GM18861 (cell line): ENCODE measurements at regions not wholly inside any gene's neighbourhood (a gene's known extent, or its start where the extent isn't known, plus 50 kb on each side); places are given as distances from the start of the nearest gene placed in this dataset.
"Not testable (repeated sequence)": the region's sequence is repeated elsewhere in the genome, so short reads cannot be mapped to it uniquely, and the experiment has no call there.

Experiments used
- ATAC-seq: cut with Tn5 transposase; IDR thresholded peaks from one replicate; pipeline ENCODE4 v1.9.1; 2021; ENCODE audit not compliant: unreplicated experiment

DNA sequence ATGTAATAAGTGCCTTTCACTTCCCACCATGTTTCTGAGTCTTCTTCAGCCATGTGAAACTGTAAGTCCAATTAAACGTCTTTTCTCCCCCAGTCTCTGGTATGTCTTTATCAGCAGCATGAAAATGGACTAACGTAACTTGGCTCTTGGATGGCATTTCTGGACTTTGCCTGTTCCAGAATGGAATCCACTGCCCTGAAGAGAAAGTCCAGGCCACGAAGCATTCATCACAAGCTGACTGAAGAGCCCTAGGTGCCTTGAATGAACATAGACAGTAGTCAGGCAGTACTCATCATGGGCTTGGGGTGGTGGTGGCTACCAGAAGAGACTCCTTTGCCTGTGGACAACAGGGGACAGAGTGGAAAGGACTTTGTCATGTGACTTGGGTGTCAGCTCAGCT, 1505.0 kb downstream of the SI start:
- ATAC-seq = no peak

DNA sequence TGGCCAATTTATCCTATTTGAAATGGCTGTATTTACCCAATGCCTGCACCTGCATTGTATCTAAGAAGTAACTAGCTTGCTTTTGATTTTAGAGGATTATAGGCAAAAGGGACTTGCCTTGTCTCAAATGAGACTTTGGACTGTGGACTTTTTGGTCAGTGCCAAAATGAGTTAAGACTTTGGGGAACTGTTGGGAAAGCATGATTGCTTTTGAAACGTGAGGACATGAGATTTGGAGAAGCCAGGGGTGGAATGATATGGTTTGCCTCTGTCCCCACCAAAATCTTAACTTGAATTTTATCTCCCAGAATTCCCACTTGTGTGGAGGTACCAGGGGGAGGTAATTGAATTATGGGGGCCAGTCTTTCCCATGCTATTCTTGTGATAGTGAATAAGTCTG, 1505.4 kb downstream of the SI start:
- ATAC-seq = no peak

DNA sequence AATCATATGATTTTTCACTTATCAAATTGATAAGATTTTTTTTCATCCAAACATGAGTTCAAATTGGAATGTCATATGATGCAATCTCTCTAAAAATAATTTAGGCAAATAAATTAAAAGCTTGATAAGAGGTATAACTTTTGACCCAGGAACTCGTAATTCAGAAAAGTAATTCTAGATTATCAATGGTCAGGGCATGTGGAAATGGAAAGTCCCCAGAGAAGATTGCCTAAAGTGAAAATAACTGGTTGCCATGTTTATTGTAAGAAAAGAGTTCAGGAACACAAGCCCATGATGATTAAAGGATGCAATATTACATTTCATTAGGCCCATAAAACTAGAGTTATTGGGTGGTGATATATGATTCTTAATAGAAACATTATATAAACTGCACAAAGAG, 1514.8 kb downstream of the SI start:
- ATAC-seq = no peak

DNA sequence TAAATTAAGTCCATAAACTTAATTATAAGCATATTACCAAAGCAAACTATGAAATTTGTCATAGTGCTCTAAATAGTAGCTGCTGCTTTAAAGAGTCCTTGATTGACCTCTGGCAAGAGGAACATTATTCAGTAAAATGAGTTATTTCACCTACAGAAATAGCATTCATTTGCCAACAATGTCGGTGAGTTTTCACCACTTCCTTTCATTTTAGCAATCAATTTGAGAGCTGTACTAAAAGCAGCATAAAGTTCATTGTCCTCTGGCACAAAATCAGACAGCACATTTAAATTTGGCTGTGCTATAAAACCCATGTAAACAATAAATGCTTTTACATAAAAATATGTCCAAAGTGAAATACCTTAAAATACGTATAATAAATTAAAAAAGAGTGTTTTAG, 1515.7 kb downstream of the SI start:
- ATAC-seq = no peak

DNA sequence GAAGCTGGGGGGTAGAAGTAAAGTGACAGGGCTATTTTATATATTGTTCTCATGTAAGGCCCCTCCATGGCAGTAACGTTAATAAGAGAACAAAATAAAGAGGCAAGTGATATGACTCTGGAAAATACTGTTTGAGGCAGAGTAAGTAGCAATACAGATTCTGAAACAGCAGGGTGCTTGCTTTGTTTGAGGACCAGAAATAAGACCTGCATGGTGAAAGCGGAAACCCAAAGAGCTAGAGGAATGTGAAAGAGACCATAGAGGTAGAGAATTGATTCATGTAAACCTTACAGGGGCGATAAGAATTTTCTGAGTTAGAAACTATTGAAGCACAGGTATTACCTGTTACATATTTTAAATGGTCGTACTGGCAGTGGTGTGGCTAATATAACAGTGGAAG, 1517.1 kb downstream of the SI start:
- ATAC-seq = no peak

DNA sequence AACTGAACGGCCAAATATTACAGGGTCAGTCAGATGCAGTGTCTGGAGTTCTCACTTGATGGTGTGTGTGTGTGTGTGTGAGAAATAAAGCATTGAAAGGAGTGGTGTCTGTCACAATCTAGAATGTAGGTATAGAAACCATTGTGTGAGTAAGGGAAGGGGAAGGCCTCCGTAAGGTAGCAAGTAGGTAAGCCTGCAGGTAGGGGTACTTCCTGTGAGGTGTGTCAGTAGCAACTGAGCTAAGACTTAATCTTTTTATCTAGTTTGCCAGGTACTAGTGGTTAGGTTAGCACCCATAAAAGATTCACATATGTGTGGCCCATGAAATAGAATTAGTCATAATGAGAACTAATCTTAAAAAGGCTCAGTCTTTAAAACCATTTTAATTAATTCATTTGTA, 1517.8 kb downstream of the SI start:
- no peak for ATAC-seq

DNA sequence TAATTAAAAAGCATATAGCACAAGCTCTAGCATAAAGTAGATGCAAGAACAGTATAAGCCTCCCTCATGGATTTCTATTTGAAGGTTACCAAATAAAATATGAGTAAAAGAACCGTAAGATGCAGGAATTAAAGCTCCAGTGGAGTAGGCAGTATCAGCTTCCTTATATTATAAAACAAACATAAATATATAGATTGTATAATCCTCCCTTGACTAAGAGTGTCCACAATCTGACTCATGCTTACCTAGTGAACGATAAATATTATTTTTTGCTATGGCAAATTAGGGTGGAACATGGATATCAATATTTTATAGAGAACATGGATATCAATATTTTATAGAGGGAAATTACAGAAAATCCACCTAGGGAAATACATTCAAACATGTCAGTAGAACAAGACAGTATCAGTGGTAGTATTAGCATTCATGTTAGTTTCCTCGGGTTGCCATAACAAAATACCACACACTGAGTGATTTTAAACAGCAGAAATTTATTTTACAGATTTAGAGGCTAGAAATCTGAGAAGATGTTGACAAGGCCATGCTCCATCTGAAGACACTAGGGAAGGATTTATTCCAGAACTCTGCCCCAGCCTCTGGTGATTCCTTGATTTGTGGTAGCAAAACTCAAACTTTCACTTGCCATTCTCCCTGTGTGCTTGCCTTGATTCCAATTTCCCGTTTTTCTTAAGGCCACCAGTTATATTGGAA, 1521.3 kb downstream of the SI start:
- no peak for ATAC-seq

DNA sequence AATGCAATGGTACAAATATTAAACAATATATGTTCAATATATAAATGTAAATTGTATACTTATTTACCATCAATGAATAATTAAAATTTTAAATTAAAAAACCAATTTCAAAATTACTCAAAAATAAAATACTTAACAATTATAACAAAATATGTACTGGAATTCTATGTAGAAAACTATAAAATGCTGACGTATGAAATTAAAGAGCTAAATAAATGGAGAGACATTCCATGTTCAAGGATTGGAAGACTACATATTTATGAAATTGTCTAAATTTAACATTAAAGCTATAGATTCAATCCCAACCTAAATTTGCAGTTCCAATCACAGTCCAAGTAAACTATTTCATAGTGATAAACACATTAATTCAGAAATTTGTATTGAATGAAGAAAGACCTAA, 1522.4 kb downstream of the SI start:
- ATAC-seq = no peak

DNA sequence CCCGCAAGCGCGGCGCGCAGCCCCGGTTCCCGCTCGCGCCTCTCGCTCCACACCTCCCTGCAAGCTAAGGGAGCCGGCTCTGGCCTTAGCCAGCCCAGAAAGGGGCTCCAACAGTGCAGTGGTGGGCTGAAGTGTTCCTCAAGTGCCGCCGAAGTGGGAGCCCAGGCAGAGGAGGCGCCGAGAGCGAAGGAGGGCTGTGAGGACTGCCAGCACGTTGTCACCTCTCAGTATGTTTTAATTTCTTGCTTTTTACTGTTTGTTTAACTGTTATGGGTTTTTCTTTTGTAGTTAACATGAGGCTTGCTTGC, 1525.7 kb downstream of the SI start:
- no peak for ATAC-seq

DNA sequence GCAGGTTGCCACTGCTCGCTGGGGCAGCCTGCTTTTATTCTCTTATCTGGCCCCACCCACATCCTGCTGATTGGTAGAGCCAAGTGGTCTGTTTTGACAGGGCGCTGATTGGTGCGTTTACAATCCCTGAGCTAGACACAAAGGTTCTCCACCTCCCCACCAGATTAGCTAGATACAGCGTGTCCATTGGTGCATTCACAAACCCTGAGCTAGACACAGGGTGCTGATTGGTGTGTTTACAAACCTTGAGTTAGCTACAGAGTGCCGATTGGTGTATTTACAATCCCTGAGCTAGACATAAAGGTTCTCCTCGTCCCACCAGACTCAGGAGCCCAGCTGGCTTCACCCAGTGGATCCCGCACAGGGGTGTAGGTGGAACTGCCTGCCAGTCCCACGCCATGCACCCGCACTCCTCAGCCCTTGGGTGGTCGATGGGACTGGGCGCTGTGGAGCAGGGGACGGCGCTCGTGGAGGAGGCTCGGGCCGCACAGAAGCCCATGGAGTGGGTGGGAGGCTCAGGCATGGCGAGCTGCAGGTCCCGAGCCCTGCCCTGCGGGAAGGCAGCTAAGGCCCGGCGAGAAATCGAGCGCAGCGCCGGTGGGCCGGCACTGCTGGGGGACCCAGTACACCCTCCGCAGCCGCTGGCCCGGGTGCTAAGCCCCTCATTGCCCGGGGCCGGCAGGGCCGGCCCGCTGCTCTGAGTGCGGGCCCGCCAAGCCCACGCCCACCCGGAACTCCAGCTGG, 1526.2 kb downstream of the SI start:
- ATAC-seq = not testable (repeated sequence)

DNA sequence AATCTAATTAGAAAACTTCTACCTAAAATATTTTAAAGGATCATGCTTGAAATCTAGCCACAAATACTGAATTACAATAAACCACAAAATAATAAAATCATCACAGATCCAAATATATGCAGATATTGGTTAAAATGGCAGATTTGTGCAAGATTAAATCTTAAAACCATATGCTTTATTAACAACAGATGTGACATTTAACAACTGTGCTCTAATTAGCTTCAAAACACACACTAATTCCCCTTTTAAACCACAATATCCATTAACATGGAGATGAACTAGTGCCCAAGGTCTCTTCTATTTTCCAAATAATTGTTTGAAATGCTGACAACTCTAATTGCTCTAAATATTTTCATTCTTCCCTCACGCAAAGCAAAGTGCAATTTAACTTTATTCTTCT, 1530.3 kb downstream of the SI start:
- no peak for ATAC-seq

DNA sequence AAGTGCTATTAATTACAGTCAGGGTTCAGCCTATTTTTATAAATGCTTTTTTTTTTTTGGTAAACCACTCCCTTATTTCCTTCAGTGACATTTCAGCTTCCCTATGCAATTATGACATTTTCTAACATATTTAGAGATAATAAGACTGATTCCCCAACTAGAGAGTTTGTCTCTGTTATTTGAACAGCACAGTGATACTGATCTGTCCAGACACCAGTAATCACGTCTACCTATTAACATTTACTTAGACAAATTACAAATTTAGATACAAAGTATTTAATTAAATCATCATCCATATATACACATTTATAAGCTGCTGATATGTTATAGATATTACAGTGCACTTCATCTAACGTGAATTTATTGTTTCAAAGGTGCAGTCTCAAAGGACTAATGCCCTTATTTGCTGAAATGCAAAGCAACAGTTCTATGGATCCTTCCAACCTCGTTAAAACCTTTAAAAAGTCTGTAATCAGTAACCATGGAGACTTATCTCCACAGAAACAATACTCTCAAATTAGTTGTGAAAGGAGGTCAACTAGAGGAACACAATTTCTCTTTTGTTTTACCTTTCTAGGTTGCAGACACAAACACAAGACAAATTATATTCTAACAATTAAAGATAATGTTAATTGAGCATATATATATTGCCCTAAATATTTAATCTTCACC, 1531.1 kb downstream of the SI start:
- no peak for ATAC-seq

DNA sequence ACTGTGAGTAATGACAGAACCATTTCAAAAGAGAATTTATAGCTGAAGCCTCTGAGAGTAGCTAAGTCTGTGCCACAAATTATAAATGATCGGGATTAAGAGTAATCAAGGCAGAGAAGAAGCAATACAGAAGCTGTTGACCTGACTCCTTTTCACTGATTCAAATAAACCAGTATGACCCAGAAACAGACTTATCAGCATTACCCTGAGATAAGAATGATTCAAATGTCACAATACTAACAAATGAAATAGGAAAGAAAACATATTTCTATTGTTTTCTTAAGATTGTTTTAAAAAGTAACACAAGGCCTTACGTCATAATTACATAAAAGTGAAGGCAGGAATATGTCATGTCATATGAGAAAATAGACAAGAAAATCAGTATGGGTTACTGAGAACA, 1534.6 kb downstream of the SI start:
- ATAC-seq = no peak

DNA sequence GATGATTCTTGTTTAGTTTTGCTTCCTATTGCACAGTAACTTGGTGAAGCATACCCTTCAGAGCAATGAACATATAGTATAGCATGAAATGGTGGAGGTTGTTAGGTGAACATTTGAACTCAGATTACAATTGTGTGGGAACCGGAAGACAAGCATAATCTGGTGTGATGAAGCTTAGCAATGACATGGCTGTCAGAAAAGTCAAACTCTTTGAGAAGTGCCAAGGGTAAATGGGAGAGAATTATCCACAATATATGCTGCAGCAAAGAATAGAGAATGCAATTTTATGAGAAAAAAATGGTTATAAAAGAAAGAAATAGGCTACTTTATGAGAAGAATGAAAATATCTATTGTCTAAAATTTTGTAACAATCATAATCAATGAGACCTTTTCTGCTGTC, 1536.7 kb downstream of the SI start:
- no peak for ATAC-seq

DNA sequence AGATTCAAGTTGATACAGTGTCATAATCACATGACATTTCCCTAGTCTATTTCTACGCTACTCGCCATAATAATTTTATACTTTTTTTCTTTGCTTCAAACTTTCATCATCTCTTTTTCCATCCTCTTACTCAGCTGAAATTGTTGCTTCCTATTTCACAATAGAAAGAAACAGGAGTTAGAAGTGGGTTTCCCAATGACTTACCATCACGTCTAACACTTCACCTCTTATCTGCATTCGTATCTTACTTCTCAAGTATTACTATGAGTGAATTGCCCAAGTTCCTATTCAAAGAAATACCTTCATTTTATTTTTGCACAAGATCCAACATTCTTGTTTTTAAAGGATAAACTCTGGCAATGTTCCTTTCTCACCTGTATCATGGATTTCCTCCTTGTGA, 1539.9 kb downstream of the SI start:
- ATAC-seq = no peak

DNA sequence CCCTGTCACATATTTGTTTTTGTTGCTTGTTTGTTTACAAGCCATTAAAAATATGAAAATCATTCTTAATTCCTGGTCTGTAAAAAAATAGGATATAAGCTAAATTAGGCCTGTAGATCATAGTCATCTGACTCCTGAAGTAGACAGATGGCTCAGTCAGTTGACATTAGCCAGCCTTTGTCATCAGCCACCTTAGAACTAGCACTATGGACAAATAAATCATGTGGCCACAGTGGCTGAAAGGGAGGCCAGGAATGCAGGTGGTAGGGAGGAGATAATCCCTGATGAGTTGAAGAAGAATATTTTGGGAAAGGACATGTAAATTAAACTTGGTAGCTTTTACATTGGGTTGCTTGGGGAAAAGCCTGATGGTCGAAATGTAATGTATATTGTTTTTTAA, 1544.9 kb downstream of the SI start:
- ATAC-seq = no peak

DNA sequence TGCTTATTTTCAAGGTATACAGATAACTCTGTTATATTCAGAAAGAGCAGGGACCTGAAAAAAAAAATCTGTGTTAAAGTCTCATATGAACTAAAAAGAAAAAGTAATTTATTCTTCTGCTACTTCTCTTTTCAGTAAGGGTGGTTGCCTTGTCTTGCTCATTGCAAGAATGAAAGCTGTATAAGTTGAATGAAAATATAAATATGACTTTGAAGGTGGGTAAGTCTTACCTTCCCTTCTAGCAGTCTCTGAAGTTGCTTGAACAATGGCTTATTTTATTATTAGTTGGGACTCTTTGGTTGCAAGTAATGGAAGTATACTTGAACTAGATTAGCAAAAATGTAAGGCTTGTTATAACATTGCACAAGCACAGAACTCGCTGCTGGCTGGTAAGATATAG, 1554.9 kb downstream of the SI start:
- no peak for ATAC-seq

DNA sequence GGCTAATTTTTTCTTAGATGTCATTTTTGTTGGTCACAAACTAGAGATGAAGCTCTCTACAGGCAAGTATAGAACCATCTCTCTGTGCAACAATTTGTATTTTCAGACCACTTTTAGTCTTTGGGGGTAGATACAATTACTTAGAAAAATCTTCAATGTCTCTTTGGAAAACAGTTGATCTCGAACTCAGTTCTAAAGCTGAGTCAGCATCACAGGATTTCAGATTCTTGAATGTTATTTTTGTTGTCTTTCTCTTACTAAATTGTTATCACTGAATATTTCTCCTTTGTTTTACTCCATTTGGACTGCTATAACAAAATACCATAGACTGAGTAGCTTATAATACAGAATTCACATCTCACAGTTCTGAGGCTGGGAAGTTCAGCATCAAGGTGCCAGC, 1557.0 kb downstream of the SI start:
- no peak for ATAC-seq

DNA sequence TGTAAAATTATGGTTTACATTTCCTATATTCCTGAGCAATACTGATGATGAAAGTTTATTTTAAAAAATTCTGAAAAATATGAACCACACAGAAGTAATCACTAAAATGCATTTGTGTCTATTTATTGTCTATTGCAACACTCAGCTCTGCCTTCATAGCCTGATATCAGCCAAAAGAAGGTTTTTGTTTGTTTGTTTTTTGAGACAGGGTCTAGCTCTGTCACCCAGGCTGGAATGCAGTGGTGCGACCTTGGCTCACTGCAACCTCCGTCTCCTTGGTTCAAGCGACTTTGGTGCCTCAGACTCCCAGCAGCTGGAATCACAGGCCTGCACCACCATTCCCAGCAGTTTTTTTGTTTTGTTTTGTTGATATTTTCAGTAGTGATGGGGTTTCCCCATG, 1560.2 kb downstream of the SI start:
- no peak for ATAC-seq

DNA sequence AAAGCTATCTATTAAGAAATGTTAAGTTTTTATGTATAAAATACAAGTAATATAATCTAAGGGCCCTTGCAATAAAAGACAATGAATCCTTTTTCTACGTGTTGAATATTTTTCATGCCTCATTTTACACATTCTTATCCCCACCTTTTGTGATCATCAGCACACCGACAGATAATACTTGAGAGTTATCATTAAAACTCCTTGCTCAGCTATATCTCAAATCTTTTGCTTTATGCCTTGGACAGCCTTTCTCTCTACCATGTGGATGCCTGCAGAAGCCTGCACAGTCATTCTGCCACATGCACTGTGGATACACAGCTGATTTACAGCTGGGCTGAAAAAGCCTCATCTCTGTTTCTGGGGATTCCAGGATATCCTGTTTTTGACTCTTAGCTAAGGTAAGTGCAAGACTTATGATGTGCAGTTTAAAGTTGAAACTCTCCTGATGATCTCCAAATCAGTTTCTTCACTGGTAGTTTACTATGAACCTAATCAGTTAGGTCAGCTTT, 1565.1 kb downstream of the SI start:
- ATAC-seq = no peak

DNA sequence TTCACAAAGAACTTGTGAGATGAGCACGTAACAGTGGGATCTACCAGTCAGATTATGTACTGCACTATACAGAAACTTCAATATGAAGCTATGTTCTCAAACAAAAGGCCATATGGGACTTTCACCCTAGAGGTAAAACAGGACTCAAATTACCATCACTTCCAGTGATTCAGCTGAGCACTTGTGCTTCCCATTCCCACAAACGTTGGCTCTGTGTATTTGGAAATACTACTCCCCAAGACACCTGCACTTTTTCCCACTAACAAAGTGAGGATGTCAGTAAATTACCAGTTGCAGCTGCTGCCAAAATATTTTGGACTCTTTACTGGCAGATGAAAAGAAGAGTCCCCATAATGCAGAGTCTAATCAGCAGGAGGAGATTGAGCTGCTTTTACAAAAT, 1570.1 kb downstream of the SI start:
- no peak for ATAC-seq

DNA sequence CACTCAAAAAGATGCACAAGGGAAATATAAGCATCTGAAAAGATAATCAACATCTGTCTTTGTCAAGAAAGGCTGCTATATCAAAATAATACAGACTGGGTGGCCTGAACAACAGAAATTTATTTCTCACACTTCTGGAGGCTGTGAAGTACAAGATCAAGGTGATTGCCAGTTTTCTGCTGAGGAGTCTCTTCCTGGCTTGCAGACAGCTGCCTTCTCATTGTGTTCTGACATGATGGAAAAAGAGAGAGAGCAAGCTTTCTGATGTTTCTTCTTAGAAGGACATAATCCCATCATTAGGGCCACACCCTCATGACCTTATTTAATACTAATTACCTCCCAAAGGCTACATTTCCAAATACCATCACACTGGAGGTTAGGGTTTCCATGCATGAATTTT, 1573.3 kb downstream of the SI start:
- no peak for ATAC-seq
